Activated CD8-positive, alpha-beta memory T cell treated with anti-CD3 and anti-CD28 coated beads, Interleukin-2, amount 10 ng/mL, durations not matched to agents 7 days and 5 days (primary cell): ENCODE measurements at regions not wholly inside any gene's neighbourhood (a gene's known extent, or its start where the extent isn't known, plus 50 kb on each side); places are given as distances from the start of the nearest gene placed in this dataset.

ENCODE experiments used
- ATAC-seq: fragments of 150-1000 bp; cut with Tn5 transposase; one replicate; pipeline ENCODE4 v1.10.0; 2021; ENCODE audit warnings: moderate library complexity
- CTCF ChIA-PET: fragments of 350-600 bp; sonication (Branson Sonifier 250); formaldehyde crosslinking; loops from one replicate; lab custom pipeline; 2021; ENCODE audit warnings: antibody characterized with exemption; lab: Charles Lee
- DNase-seq: peaks from one replicate; pipeline ENCODE4 v3.0.0-alpha.2; 2020
- H3K27ac Mint-ChIP-seq: one replicate; pipeline ENCODE4 v1.8.0; 2021; ENCODE audit warnings: mild to moderate bottlenecking, mixed read lengths
- H3K27me3 Mint-ChIP-seq: one replicate; pipeline ENCODE4 v1.8.0; 2021; ENCODE audit warnings: mixed read lengths
- H3K36me3 Mint-ChIP-seq: one replicate; pipeline ENCODE4 v1.8.0; 2021; ENCODE audit warnings: mild to moderate bottlenecking, mixed read lengths
- H3K4me1 Mint-ChIP-seq: one replicate; pipeline ENCODE4 v1.8.0; 2021; ENCODE audit warnings: mixed read lengths
- H3K4me3 Mint-ChIP-seq: one replicate; pipeline ENCODE4 v1.8.0; 2021; ENCODE audit warnings: mild to moderate bottlenecking, moderate library complexity, mixed read lengths
- H3K9me3 Mint-ChIP-seq: one replicate; pipeline ENCODE4 v1.8.0; 2022; ENCODE audit warnings: low read depth, mixed read lengths

- Mint-ChIP-seq H3K36me3 (no peaks in the 10 kb centered on the region), H3K9me3 (no peaks in the 10 kb centered on the region), H3K27ac (no peak overlapping the region), H3K27me3 (no peaks in the 10 kb centered on the region), H3K4me3 (no peak overlapping the region), H3K4me1 (no peaks in the 10 kb centered on the region)
- CTCF ChIA-PET: no interaction called here
- DNase-seq (no peak), ATAC-seq (no peak)
Measured at GRCh38 chr4:16337936-16338335, 111.7 kb upstream of the TAPT1 start.

GRCh38 chr4:16334601-16335000 is 108.3 kb upstream of the TAPT1 start:
- Mint-ChIP-seq H3K36me3 (no peaks in the 10 kb centered on the region), H3K27ac (no peak overlapping the region), H3K9me3 (no peaks in the 10 kb centered on the region), H3K4me3 (no peak overlapping the region), H3K4me1 (no peaks in the 10 kb centered on the region), H3K27me3 (no peaks in the 10 kb centered on the region)
- ATAC-seq (no peak), DNase-seq (no peak)
- CTCF ChIA-PET: no interaction called here

- ATAC-seq: no peak
- no peak for DNase-seq
- no peaks in the 10 kb centered on the region for H3K36me3 Mint-ChIP-seq
- H3K9me3 Mint-ChIP-seq: no peaks in the 10 kb centered on the region
- peaks cover 2% of the 10 kb centered on the region for H3K27me3 Mint-ChIP-seq
- CTCF ChIA-PET: no interaction called here
- H3K4me1 Mint-ChIP-seq: no peaks in the 10 kb centered on the region
- no peak overlapping the region for H3K4me3 Mint-ChIP-seq
- no peak overlapping the region for H3K27ac Mint-ChIP-seq
Measured at GRCh38 chr4:16329797-16330134, 103.5 kb upstream of the TAPT1 start.

GRCh38 chr4:16329125-16329796 is 103.0 kb upstream of the TAPT1 start:
- ATAC-seq: no peak
- CTCF ChIA-PET: no interaction called here

GRCh38 chr4:16322183-16322582 is 95.9 kb upstream of the TAPT1 start:
- Mint-ChIP-seq H3K9me3 (no peaks in the 10 kb centered on the region), H3K4me1 (no peaks in the 10 kb centered on the region), H3K27me3 (peaks cover 4% of the 10 kb centered on the region), H3K36me3 (no peaks in the 10 kb centered on the region), H3K27ac (no peak overlapping the region), H3K4me3 (no peak overlapping the region)
- ATAC-seq (no peak), DNase-seq (no peak)
- CTCF ChIA-PET: interaction anchor here (0.5 kb wide), 1 partner anchor 302 kb away, joined by 3 read pairs; no protein-coding TSS in a partner anchor

More at GRCh38 chr4:16329125-16329796, 103.0 kb upstream of the TAPT1 start:
- Mint-ChIP-seq H3K4me3 (no peak overlapping the region), H3K27ac (no peak overlapping the region), H3K4me1 (no peaks in the 10 kb centered on the region), H3K9me3 (no peaks in the 10 kb centered on the region), H3K27me3 (peaks cover 2% of the 10 kb centered on the region), H3K36me3 (no peaks in the 10 kb centered on the region)
- no peak for DNase-seq

GRCh38 chr4:16315456-16315855 is 89.2 kb upstream of the TAPT1 start:
- Mint-ChIP-seq H3K27me3 (peaks cover 3% of the 10 kb centered on the region), H3K27ac (no peak overlapping the region), H3K36me3 (no peaks in the 10 kb centered on the region), H3K4me3 (no peak overlapping the region), H3K4me1 (no peaks in the 10 kb centered on the region), H3K9me3 (no peaks in the 10 kb centered on the region)
- CTCF ChIA-PET: no interaction called here
- no peak for DNase-seq
- no peak for ATAC-seq

GRCh38 chr4:16310606-16311005 is 84.3 kb upstream of the TAPT1 start:
- H3K27ac Mint-ChIP-seq: no peak overlapping the region
- H3K9me3 Mint-ChIP-seq: no peaks in the 10 kb centered on the region
- H3K27me3 Mint-ChIP-seq: peaks cover 3% of the 10 kb centered on the region
- no peak for DNase-seq
- no peak overlapping the region for H3K4me3 Mint-ChIP-seq
- CTCF ChIA-PET: no interaction called here
- H3K4me1 Mint-ChIP-seq: no peaks in the 10 kb centered on the region
- ATAC-seq: no peak
- H3K36me3 Mint-ChIP-seq: no peaks in the 10 kb centered on the region

- ATAC-seq (no peak), DNase-seq (no peak)
- H3K27me3 Mint-ChIP-seq: peaks cover 4% of the 10 kb centered on the region
- H3K4me1 Mint-ChIP-seq: no peaks in the 10 kb centered on the region
- H3K9me3 Mint-ChIP-seq: no peaks in the 10 kb centered on the region
- CTCF ChIA-PET: interaction anchor here (2.2 kb wide), 1 partner anchor 9 kb away, joined by 7 read pairs; no protein-coding TSS in a partner anchor
- H3K4me3 Mint-ChIP-seq: no peak overlapping the region
- no peak overlapping the region for H3K27ac Mint-ChIP-seq
- no peaks in the 10 kb centered on the region for H3K36me3 Mint-ChIP-seq
Measured at GRCh38 chr4:16302648-16303047, 76.4 kb upstream of the TAPT1 start.

- H3K4me3 Mint-ChIP-seq: no peak overlapping the region
- H3K27me3 Mint-ChIP-seq: peaks cover 8% of the 10 kb centered on the region
- H3K9me3 Mint-ChIP-seq: no peaks in the 10 kb centered on the region
- no peaks in the 10 kb centered on the region for H3K36me3 Mint-ChIP-seq
- ATAC-seq (no peak), DNase-seq (no peak)
- CTCF ChIA-PET: no interaction called here
- H3K27ac Mint-ChIP-seq: no peak overlapping the region
- H3K4me1 Mint-ChIP-seq: no peaks in the 10 kb centered on the region
Measured at GRCh38 chr4:16297003-16297402, 70.7 kb upstream of the TAPT1 start.

- ATAC-seq (no peak), DNase-seq (no peak)
- no peaks in the 10 kb centered on the region for H3K9me3 Mint-ChIP-seq
- H3K4me1 Mint-ChIP-seq: peaks cover 4% of the 10 kb centered on the region
- H3K27ac Mint-ChIP-seq: no peak overlapping the region
- CTCF ChIA-PET: interaction anchor here (1.6 kb wide), 1 partner anchor 11 kb away, joined by 3 read pairs; no protein-coding TSS in a partner anchor
- H3K27me3 Mint-ChIP-seq: peaks cover 4% of the 10 kb centered on the region
- no peaks in the 10 kb centered on the region for H3K36me3 Mint-ChIP-seq
- no peak overlapping the region for H3K4me3 Mint-ChIP-seq
Measured at GRCh38 chr4:16294455-16294854, 68.2 kb upstream of the TAPT1 start.

- no peaks in the 10 kb centered on the region for H3K36me3 Mint-ChIP-seq
- no peak overlapping the region for H3K4me3 Mint-ChIP-seq
- H3K4me1 Mint-ChIP-seq: peaks cover 4% of the 10 kb centered on the region
- H3K27ac Mint-ChIP-seq: no peak overlapping the region
- CTCF ChIA-PET: interaction anchor here (1.6 kb wide), 1 partner anchor 10 kb away, joined by 3 read pairs; no protein-coding TSS in a partner anchor
- H3K9me3 Mint-ChIP-seq: no peaks in the 10 kb centered on the region
- no peak for ATAC-seq
- H3K27me3 Mint-ChIP-seq: peaks cover 4% of the 10 kb centered on the region
- no peak for DNase-seq
Measured at GRCh38 chr4:16293210-16293838, 67.1 kb upstream of the TAPT1 start.

- CTCF ChIA-PET: interaction anchor here (0.6 to 2.4 kb wide), 2 partner anchors 27 to 417 kb away, joined by 3 to 9 read pairs; no protein-coding TSS in a partner anchor
- no peaks in the 10 kb centered on the region for H3K9me3 Mint-ChIP-seq
- no peaks in the 10 kb centered on the region for H3K36me3 Mint-ChIP-seq
- peaks cover 4% of the 10 kb centered on the region for H3K4me1 Mint-ChIP-seq
- ATAC-seq (no peak), DNase-seq (no peak)
- H3K27ac Mint-ChIP-seq: no peak overlapping the region
- H3K4me3 Mint-ChIP-seq: no peak overlapping the region
- H3K27me3 Mint-ChIP-seq: peaks cover 3% of the 10 kb centered on the region
Measured at GRCh38 chr4:16292585-16292984, 66.3 kb upstream of the TAPT1 start.

GRCh38 chr4:16290681-16291420 is 64.6 kb upstream of the TAPT1 start:
- peaks cover 4% of the 10 kb centered on the region for H3K4me1 Mint-ChIP-seq
- H3K4me3 Mint-ChIP-seq: no peak overlapping the region
- H3K27ac Mint-ChIP-seq: no peak overlapping the region
- no peaks in the 10 kb centered on the region for H3K9me3 Mint-ChIP-seq
- no peaks in the 10 kb centered on the region for H3K36me3 Mint-ChIP-seq
- ATAC-seq (no peak), DNase-seq (no peak)
- CTCF ChIA-PET: interaction anchor here (0.5 to 2.5 kb wide), 7 partner anchors 11 to 1033 kb away, joined by 3 to 12 read pairs (median 5); no protein-coding TSS in a partner anchor
- peaks cover 2% of the 10 kb centered on the region for H3K27me3 Mint-ChIP-seq
